ENCODE measurements at regions not wholly inside any gene's neighbourhood (a gene's known extent, or its start where the extent isn't known, plus 50 kb on each side); places are given as distances from the start of the nearest gene placed in this dataset.

DNA sequence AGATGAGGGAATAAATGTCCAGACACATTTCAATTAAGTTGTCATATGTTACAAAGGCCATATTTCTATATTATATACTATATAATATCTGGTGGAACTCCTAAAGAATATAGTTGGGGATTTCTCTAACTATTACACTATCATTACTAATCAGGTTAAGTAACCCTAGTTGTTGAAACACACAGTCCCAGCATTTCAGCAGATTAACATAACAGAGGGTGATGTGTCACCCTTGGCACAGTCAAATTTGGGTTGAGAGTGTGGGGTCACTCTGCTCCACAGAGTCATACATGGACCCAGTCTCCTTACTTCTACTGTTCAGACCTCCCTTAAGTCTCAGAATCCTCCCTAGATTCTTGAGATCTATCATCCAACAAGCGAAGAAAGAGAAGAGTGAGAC is 496.4 kb upstream of the MDFIC2 start:
- no peaks in the 10 kb centered on the region for H3F3A ChIP-seq (ENCODE audit: insufficient read depth, low read length)
- no peak overlapping the region for H3K9ac ChIP-seq (ENCODE audit: low read length)
- no peaks in the 10 kb centered on the region for H4K20me1 ChIP-seq (ENCODE audit: insufficient read depth, low read length)
- no peak for TF ChIP-seq EZH2 (IDR thresholded peaks at IDR 0.05; ENCODE audit: borderline replicate concordance, low read length)
- TF ChIP-seq, protein P1, sequence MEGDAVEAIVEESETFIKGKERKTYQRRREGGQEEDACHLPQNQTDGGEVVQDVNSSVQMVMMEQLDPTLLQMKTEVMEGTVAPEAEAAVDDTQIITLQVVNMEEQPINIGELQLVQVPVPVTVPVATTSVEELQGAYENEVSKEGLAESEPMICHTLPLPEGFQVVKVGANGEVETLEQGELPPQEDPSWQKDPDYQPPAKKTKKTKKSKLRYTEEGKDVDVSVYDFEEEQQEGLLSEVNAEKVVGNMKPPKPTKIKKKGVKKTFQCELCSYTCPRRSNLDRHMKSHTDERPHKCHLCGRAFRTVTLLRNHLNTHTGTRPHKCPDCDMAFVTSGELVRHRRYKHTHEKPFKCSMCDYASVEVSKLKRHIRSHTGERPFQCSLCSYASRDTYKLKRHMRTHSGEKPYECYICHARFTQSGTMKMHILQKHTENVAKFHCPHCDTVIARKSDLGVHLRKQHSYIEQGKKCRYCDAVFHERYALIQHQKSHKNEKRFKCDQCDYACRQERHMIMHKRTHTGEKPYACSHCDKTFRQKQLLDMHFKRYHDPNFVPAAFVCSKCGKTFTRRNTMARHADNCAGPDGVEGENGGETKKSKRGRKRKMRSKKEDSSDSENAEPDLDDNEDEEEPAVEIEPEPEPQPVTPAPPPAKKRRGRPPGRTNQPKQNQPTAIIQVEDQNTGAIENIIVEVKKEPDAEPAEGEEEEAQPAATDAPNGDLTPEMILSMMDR (IDR thresholded peaks at IDR 0.05; ENCODE audit: low read length), result no peak
- no peaks in the 10 kb centered on the region for H3K79me2 ChIP-seq (ENCODE audit: insufficient read depth, low read length)
- no peak overlapping the region for H3K4me3 ChIP-seq (ENCODE audit: low read depth, low read length, poor library complexity, severe bottlenecking)
- no peaks in the 10 kb centered on the region for H3K9me3 ChIP-seq (ENCODE audit: low read length)
- no peak overlapping the region for H3K4me2 ChIP-seq (ENCODE audit: low read length)
- H3K36me3 ChIP-seq (ENCODE audit: insufficient read depth, low read length), result no peaks in the 10 kb centered on the region
- H3K27ac ChIP-seq (ENCODE audit: low read depth, low read length, poor library complexity, severe bottlenecking), result no peak overlapping the region
- H3K4me1 ChIP-seq (ENCODE audit: insufficient read depth, low read length, severe bottlenecking), result no peaks in the 10 kb centered on the region
- H3K9me2 ChIP-seq (ENCODE audit: low read depth, low read length), result no peaks in the 10 kb centered on the region
- H3K27me3 ChIP-seq (ENCODE audit: insufficient read depth, low read length), result no peaks in the 10 kb centered on the region
- no peak overlapping the region for H2AFZ ChIP-seq (ENCODE audit: low read length)

DNA sequence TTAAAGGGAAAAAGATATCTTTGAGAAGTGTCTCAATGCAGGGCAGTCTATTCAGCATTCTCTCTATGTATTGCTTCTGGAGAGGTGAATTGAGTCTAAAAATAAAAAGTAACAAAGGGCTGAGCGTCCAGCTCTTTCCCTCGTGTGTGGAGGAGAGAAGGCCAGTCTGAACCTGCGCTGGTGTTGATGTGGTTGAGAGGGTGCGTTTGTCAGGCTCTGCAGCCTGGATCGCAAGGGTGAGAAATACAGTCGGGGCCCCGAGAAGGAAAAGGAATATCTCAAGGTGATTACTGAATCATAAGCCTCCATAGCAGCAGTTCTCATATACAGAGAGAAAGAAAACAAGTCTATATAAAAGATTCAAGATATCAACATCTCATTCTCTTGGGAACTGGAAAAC is 494.1 kb upstream of the MDFIC2 start:
- TF ChIP-seq EZH2 (IDR thresholded peaks at IDR 0.05; ENCODE audit: borderline replicate concordance, low read length), result no peak
- TF ChIP-seq, protein P1 (IDR thresholded peaks at IDR 0.05; ENCODE audit: low read length), result no peak
- Histone ChIP-seq H4K20me1 (ENCODE audit: insufficient read depth, low read length) (no peaks in the 10 kb centered on the region), H2AFZ (ENCODE audit: low read length) (no peak overlapping the region), H3K4me2 (ENCODE audit: low read length) (no peak overlapping the region), H3K9me2 (ENCODE audit: low read depth, low read length) (no peaks in the 10 kb centered on the region), H3K4me3 (ENCODE audit: low read depth, low read length, poor library complexity, severe bottlenecking) (no peak overlapping the region), H3K27ac (ENCODE audit: low read depth, low read length, poor library complexity, severe bottlenecking) (no peak overlapping the region), H3F3A (ENCODE audit: insufficient read depth, low read length) (no peaks in the 10 kb centered on the region), H3K9ac (ENCODE audit: low read length) (no peak overlapping the region), H3K27me3 (ENCODE audit: insufficient read depth, low read length) (no peaks in the 10 kb centered on the region), H3K4me1 (ENCODE audit: insufficient read depth, low read length, severe bottlenecking) (no peaks in the 10 kb centered on the region), H3K36me3 (ENCODE audit: insufficient read depth, low read length) (no peaks in the 10 kb centered on the region), H3K79me2 (ENCODE audit: insufficient read depth, low read length) (no peaks in the 10 kb centered on the region), H3K9me3 (ENCODE audit: low read length) (no peaks in the 10 kb centered on the region)

DNA sequence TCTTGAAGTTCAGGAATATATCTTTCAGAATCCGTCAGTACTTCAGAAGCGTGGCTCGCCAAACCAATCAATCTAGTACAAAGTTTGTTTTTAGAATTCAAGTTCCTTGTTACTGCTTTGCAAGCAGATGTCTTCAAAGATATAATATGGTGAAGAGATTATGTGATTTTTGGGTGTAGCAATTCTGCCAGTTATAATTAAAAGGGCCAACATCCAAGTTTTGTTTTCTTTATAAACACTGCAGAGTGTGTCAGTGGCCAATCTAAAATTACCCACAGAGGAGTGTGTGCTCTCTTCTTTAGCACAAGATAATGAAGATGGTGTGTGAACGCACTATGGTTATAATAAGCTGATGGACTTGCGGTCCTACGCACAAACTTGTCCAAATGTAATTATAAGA is 493.6 kb upstream of the MDFIC2 start:
- Histone ChIP-seq H3F3A (ENCODE audit: insufficient read depth, low read length) (no peaks in the 10 kb centered on the region), H3K4me2 (ENCODE audit: low read length) (no peak overlapping the region), H3K27ac (ENCODE audit: low read depth, low read length, poor library complexity, severe bottlenecking) (no peak overlapping the region), H3K9ac (ENCODE audit: low read length) (no peak overlapping the region), H2AFZ (ENCODE audit: low read length) (no peak overlapping the region), H3K27me3 (ENCODE audit: insufficient read depth, low read length) (no peaks in the 10 kb centered on the region), H3K79me2 (ENCODE audit: insufficient read depth, low read length) (no peaks in the 10 kb centered on the region), H3K9me3 (ENCODE audit: low read length) (no peaks in the 10 kb centered on the region), H4K20me1 (ENCODE audit: insufficient read depth, low read length) (no peaks in the 10 kb centered on the region), H3K36me3 (ENCODE audit: insufficient read depth, low read length) (no peaks in the 10 kb centered on the region), H3K4me3 (ENCODE audit: low read depth, low read length, poor library complexity, severe bottlenecking) (no peak overlapping the region), H3K9me2 (ENCODE audit: low read depth, low read length) (no peaks in the 10 kb centered on the region), H3K4me1 (ENCODE audit: insufficient read depth, low read length, severe bottlenecking) (no peaks in the 10 kb centered on the region)
- no peak for TF ChIP-seq EZH2 (IDR thresholded peaks at IDR 0.05; ENCODE audit: borderline replicate concordance, low read length)
- TF ChIP-seq, protein P1 (IDR thresholded peaks at IDR 0.05; ENCODE audit: low read length), result no peak

Data from OCI-LY1 (cell line).